Activated CD4-positive, alpha-beta T cell treated with anti-CD3 and anti-CD28 coated beads, Interleukin-2, amount 10 ng/mL, durations not matched to agents 24 days and 14 days (primary cell): ENCODE measurements at regions not wholly inside any gene's neighbourhood (a gene's known extent, or its start where the extent isn't known, plus 50 kb on each side); places are given as distances from the start of the nearest gene placed in this dataset.
"Not testable (repeated sequence)": the region's sequence is repeated elsewhere in the genome, so short reads cannot be mapped to it uniquely, and the experiment has no call there.

ENCODE experiments used
- DNase-seq: peaks from one replicate; pipeline ENCODE4 v3.0.0; 2022
- H3K27ac Mint-ChIP-seq: one replicate; pipeline ENCODE4 v1.8.0; 2022; ENCODE audit warnings: mild to moderate bottlenecking, mixed read lengths
- H3K27me3 Mint-ChIP-seq: one replicate; pipeline ENCODE4 v1.8.0; 2022; ENCODE audit warnings: mixed read lengths
- H3K36me3 Mint-ChIP-seq: one replicate; pipeline ENCODE4 v1.8.0; 2022; ENCODE audit warnings: low read depth, mild to moderate bottlenecking, mixed read lengths
- H3K4me1 Mint-ChIP-seq: one replicate; pipeline ENCODE4 v1.8.0; 2021; ENCODE audit warnings: mixed read lengths
- H3K4me3 Mint-ChIP-seq: one replicate; pipeline ENCODE4 v1.8.0; 2022; ENCODE audit warnings: mild to moderate bottlenecking, moderate library complexity, mixed read lengths
- H3K9me3 Mint-ChIP-seq: one replicate; pipeline ENCODE4 v1.8.0; 2021; ENCODE audit warnings: mixed read lengths
- intact Hi-C: fragments of 100-400 bp; cut with micrococcal nuclease; formaldehyde crosslinking; loops from one replicate; pipeline ENCODE4 v1.15.1; 2023

- Mint-ChIP-seq H3K4me3 (no peak overlapping the region), H3K4me1 (no peaks in the 10 kb centered on the region), H3K27me3 (no peaks in the 10 kb centered on the region), H3K27ac (no peak overlapping the region), H3K36me3 (no peaks in the 10 kb centered on the region), H3K9me3 (no peaks in the 10 kb centered on the region)
- DNase-seq, result no peak
- intact Hi-C loops, result no loop called here
Measured at GRCh38 chr2:223311889-223312680, 260.1 kb downstream of the KCNE4 start.

GRCh38 chr2:223313101-223313500, 261.1 kb downstream of the KCNE4 start:
- Mint-ChIP-seq H3K27ac (no peak overlapping the region), H3K9me3 (no peaks in the 10 kb centered on the region), H3K36me3 (no peaks in the 10 kb centered on the region), H3K27me3 (no peaks in the 10 kb centered on the region), H3K4me1 (no peaks in the 10 kb centered on the region), H3K4me3 (no peak overlapping the region)
- intact Hi-C loops, result loop anchor here (1.0 kb wide), 1 partner anchor 30 kb away; no protein-coding TSS in a partner anchor
- no peak for DNase-seq

GRCh38 chr2:223314811-223315210, 262.8 kb downstream of the KCNE4 start:
- no peaks in the 10 kb centered on the region for H3K36me3 Mint-ChIP-seq
- no peaks in the 10 kb centered on the region for H3K9me3 Mint-ChIP-seq
- no peak overlapping the region for H3K4me3 Mint-ChIP-seq
- intact Hi-C loops, result no loop called here
- DNase-seq, result no peak
- no peaks in the 10 kb centered on the region for H3K27me3 Mint-ChIP-seq
- no peaks in the 10 kb centered on the region for H3K4me1 Mint-ChIP-seq
- no peak overlapping the region for H3K27ac Mint-ChIP-seq

GRCh38 chr2:223315813-223316212, 263.8 kb downstream of the KCNE4 start:
- intact Hi-C loops, result no loop called here
- Mint-ChIP-seq H3K27me3 (no peaks in the 10 kb centered on the region), H3K4me1 (no peaks in the 10 kb centered on the region), H3K4me3 (no peak overlapping the region), H3K27ac (no peak overlapping the region), H3K36me3 (no peaks in the 10 kb centered on the region), H3K9me3 (no peaks in the 10 kb centered on the region)
- DNase-seq, result no peak

- intact Hi-C loops, result no loop called here
- DNase-seq, result no peak
Measured at GRCh38 chr2:223316342-223316741, 264.4 kb downstream of the KCNE4 start.

GRCh38 chr2:223319601-223320000, 267.6 kb downstream of the KCNE4 start:
- no peaks in the 10 kb centered on the region for H3K27me3 Mint-ChIP-seq
- no peaks in the 10 kb centered on the region for H3K4me1 Mint-ChIP-seq
- no peaks in the 10 kb centered on the region for H3K36me3 Mint-ChIP-seq
- H3K9me3 Mint-ChIP-seq, result no peaks in the 10 kb centered on the region
- intact Hi-C loops, result no loop called here
- no peak for DNase-seq
- H3K4me3 Mint-ChIP-seq, result no peak overlapping the region
- H3K27ac Mint-ChIP-seq, result no peak overlapping the region

More at GRCh38 chr2:223316342-223316741, 264.4 kb downstream of the KCNE4 start:
- no peak overlapping the region for H3K4me3 Mint-ChIP-seq
- no peaks in the 10 kb centered on the region for H3K36me3 Mint-ChIP-seq
- no peaks in the 10 kb centered on the region for H3K9me3 Mint-ChIP-seq
- no peaks in the 10 kb centered on the region for H3K27me3 Mint-ChIP-seq
- H3K4me1 Mint-ChIP-seq, result no peaks in the 10 kb centered on the region
- no peak overlapping the region for H3K27ac Mint-ChIP-seq

GRCh38 chr2:223324402-223324801, 272.4 kb downstream of the KCNE4 start:
- intact Hi-C loops, result no loop called here
- no peaks in the 10 kb centered on the region for H3K4me1 Mint-ChIP-seq

GRCh38 chr2:223328578-223328977, 273.6 kb downstream of the SCG2 start:
- H3K27ac Mint-ChIP-seq, result no peak overlapping the region
- H3K36me3 Mint-ChIP-seq, result no peaks in the 10 kb centered on the region
- no peak for DNase-seq
- no peak overlapping the region for H3K4me3 Mint-ChIP-seq
- H3K4me1 Mint-ChIP-seq, result no peaks in the 10 kb centered on the region
- no peaks in the 10 kb centered on the region for H3K27me3 Mint-ChIP-seq
- H3K9me3 Mint-ChIP-seq, result no peaks in the 10 kb centered on the region
- intact Hi-C loops, result no loop called here

More at GRCh38 chr2:223324402-223324801, 272.4 kb downstream of the KCNE4 start:
- Mint-ChIP-seq H3K27ac (no peak overlapping the region), H3K27me3 (no peaks in the 10 kb centered on the region), H3K4me3 (no peak overlapping the region), H3K36me3 (no peaks in the 10 kb centered on the region), H3K9me3 (no peaks in the 10 kb centered on the region)
- no peak for DNase-seq

GRCh38 chr2:223330747-223331146, 271.4 kb downstream of the SCG2 start:
- H3K27me3 Mint-ChIP-seq, H3K4me3 Mint-ChIP-seq: not testable (repeated sequence)

GRCh38 chr2:223338016-223338415, 264.1 kb downstream of the SCG2 start:
- Mint-ChIP-seq H3K4me1 (no peaks in the 10 kb centered on the region), H3K27ac (no peak overlapping the region), H3K9me3 (peaks cover 4% of the 10 kb centered on the region), H3K36me3 (no peaks in the 10 kb centered on the region), H3K27me3 (no peaks in the 10 kb centered on the region), H3K4me3 (no peak overlapping the region)
- DNase-seq, result no peak
- intact Hi-C loops, result no loop called here

More at GRCh38 chr2:223330747-223331146, 271.4 kb downstream of the SCG2 start:
- DNase-seq, H3K9me3 Mint-ChIP-seq, H3K4me1 Mint-ChIP-seq, H3K27ac Mint-ChIP-seq, intact Hi-C loops, H3K36me3 Mint-ChIP-seq: not testable (repeated sequence)

- intact Hi-C loops, result no loop called here
Measured at GRCh38 chr2:223357076-223357475, 245.1 kb downstream of the SCG2 start.

GRCh38 chr2:223363085-223363484, 239.1 kb downstream of the SCG2 start:
- Mint-ChIP-seq H3K27me3 (no peaks in the 10 kb centered on the region), H3K4me3 (no peak overlapping the region), H3K4me1 (no peaks in the 10 kb centered on the region), H3K27ac (no peak overlapping the region), H3K9me3 (peaks cover 6% of the 10 kb centered on the region), H3K36me3 (no peaks in the 10 kb centered on the region)
- DNase-seq, result no peak
- intact Hi-C loops, result no loop called here

More at GRCh38 chr2:223357076-223357475, 245.1 kb downstream of the SCG2 start:
- no peak overlapping the region for H3K27ac Mint-ChIP-seq
- H3K36me3 Mint-ChIP-seq, result no peaks in the 10 kb centered on the region
- no peak overlapping the region for H3K4me3 Mint-ChIP-seq
- peaks cover 6% of the 10 kb centered on the region for H3K9me3 Mint-ChIP-seq
- no peaks in the 10 kb centered on the region for H3K4me1 Mint-ChIP-seq
- DNase-seq, result no peak
- no peaks in the 10 kb centered on the region for H3K27me3 Mint-ChIP-seq

- no peak overlapping the region for H3K27ac Mint-ChIP-seq
- peaks cover 6% of the 10 kb centered on the region for H3K9me3 Mint-ChIP-seq
- DNase-seq, result no peak
- H3K4me3 Mint-ChIP-seq, result no peak overlapping the region
- H3K4me1 Mint-ChIP-seq, result no peaks in the 10 kb centered on the region
- H3K36me3 Mint-ChIP-seq, result no peaks in the 10 kb centered on the region
- H3K27me3 Mint-ChIP-seq, result no peaks in the 10 kb centered on the region
- intact Hi-C loops, result no loop called here
Measured at GRCh38 chr2:223365158-223365679, 236.9 kb downstream of the SCG2 start.

- no peaks in the 10 kb centered on the region for H3K9me3 Mint-ChIP-seq
- no peaks in the 10 kb centered on the region for H3K4me1 Mint-ChIP-seq
- no peak overlapping the region for H3K4me3 Mint-ChIP-seq
- DNase-seq, result no peak
- no peaks in the 10 kb centered on the region for H3K36me3 Mint-ChIP-seq
- intact Hi-C loops, result no loop called here
- no peak overlapping the region for H3K27ac Mint-ChIP-seq
- no peaks in the 10 kb centered on the region for H3K27me3 Mint-ChIP-seq
Measured at GRCh38 chr2:223366566-223366965, 235.6 kb downstream of the SCG2 start.
